ENCODE measurements at regions not wholly inside any gene's neighbourhood (a gene's known extent, or its start where the extent isn't known, plus 50 kb on each side); places are given as distances from the start of the nearest gene placed in this dataset.
"Not testable (repeated sequence)": the region's sequence is repeated elsewhere in the genome, so short reads cannot be mapped to it uniquely, and the experiment has no call there.

- Mint-ChIP-seq H3K36me3 (ENCODE audit: insufficient read depth, unreplicated experiment) (no peaks in the 10 kb centered on the region), H3K27me3 (ENCODE audit: insufficient read depth, unreplicated experiment) (no peaks in the 10 kb centered on the region), H3K27ac (ENCODE audit: unreplicated experiment) (no peak overlapping the region), H3K9me3 (ENCODE audit: unreplicated experiment) (no peaks in the 10 kb centered on the region), H3K4me1 (ENCODE audit: low read depth, unreplicated experiment) (no peaks in the 10 kb centered on the region), H3K4me3 (ENCODE audit: unreplicated experiment) (no peak overlapping the region)
- POLR2A ChIA-PET = no interaction called here
- Histone ChIP-seq H3K27me3 (replicated peaks; ENCODE audit: control insufficient read depth, insufficient read depth, low read length) (no peaks in the 10 kb centered on the region), H3K4me1 (no peaks in the 10 kb centered on the region), H3K36me3 (ENCODE audit: control insufficient read depth, insufficient read depth, low read length) (no peaks in the 10 kb centered on the region), H3K9me3 (no peaks in the 10 kb centered on the region), H3K4me3 (ENCODE audit: low read depth, low read length) (no peak overlapping the region)
- CTCF ChIA-PET = no interaction called here
- intact Hi-C loops (cut with micrococcal nuclease; ENCODE audit: unreplicated experiment) = no loop called here
- no peak for DNase-seq
- no peak for TF ChIP-seq CTCF (IDR thresholded peaks at IDR 0.05; ENCODE audit: insufficient read depth in 1 of 2, low read depth in 1 of 2, low read length in 1 of 2, severe bottlenecking in 1 of 2, unreplicated experiment in 1 of 2)
- no TSS peak for BruUV-seq (replicated peaks)
Observed at GRCh38 chr6:84304881-84305280, 77.4 kb upstream of the CEP162 start.

- H3K27me3 Mint-ChIP-seq (ENCODE audit: insufficient read depth, unreplicated experiment); H3K9me3 ChIP-seq; H3K27me3 ChIP-seq (replicated peaks; ENCODE audit: control insufficient read depth, insufficient read depth, low read length); H3K4me3 ChIP-seq (ENCODE audit: low read depth, low read length); H3K36me3 ChIP-seq (ENCODE audit: control insufficient read depth, insufficient read depth, low read length); DNase-seq; POLR2A ChIA-PET; CTCF ChIA-PET; H3K36me3 Mint-ChIP-seq (ENCODE audit: insufficient read depth, unreplicated experiment); H3K4me3 Mint-ChIP-seq (ENCODE audit: unreplicated experiment); H3K4me1 Mint-ChIP-seq (ENCODE audit: low read depth, unreplicated experiment); H3K4me1 ChIP-seq; H3K27ac Mint-ChIP-seq (ENCODE audit: unreplicated experiment); intact Hi-C loops (cut with micrococcal nuclease; ENCODE audit: unreplicated experiment); BruUV-seq (replicated peaks): not testable (repeated sequence)
- H3K9me3 Mint-ChIP-seq (ENCODE audit: unreplicated experiment) = peaks cover 39% of the 10 kb centered on the region
Observed at GRCh38 chr6:84291033-84291432, 63.6 kb upstream of the CEP162 start.

- H3K4me1 ChIP-seq = no peaks in the 10 kb centered on the region
- ChIA-PET CTCF (interaction anchor here (0.6 kb wide), 2 partner anchors 24 to 285 kb away, joined by 3 to 4 read pairs; no protein-coding TSS in a partner anchor), POLR2A (no interaction called here)
- Mint-ChIP-seq H3K27me3 (ENCODE audit: insufficient read depth, unreplicated experiment) (peaks cover 3% of the 10 kb centered on the region), H3K4me3 (ENCODE audit: unreplicated experiment) (no peak overlapping the region), H3K36me3 (ENCODE audit: insufficient read depth, unreplicated experiment) (no peaks in the 10 kb centered on the region), H3K27ac (ENCODE audit: unreplicated experiment) (no peak overlapping the region), H3K4me1 (ENCODE audit: low read depth, unreplicated experiment) (no peaks in the 10 kb centered on the region), H3K9me3 (ENCODE audit: unreplicated experiment) (no peaks in the 10 kb centered on the region)
- no peaks in the 10 kb centered on the region for H3K36me3 ChIP-seq (ENCODE audit: control insufficient read depth, insufficient read depth, low read length)
- no TSS peak for BruUV-seq (replicated peaks)
- intact Hi-C loops (cut with micrococcal nuclease; ENCODE audit: unreplicated experiment) = loop anchor here (1.0 kb wide), 1 partner anchor 285 kb away; no protein-coding TSS in a partner anchor
- H3K9me3 ChIP-seq = no peaks in the 10 kb centered on the region
- no peaks in the 10 kb centered on the region for H3K27me3 ChIP-seq (replicated peaks; ENCODE audit: control insufficient read depth, insufficient read depth, low read length)
- H3K4me3 ChIP-seq (ENCODE audit: low read depth, low read length) = no peak overlapping the region
- peak; percentile 22 to 51 for TF ChIP-seq CTCF (IDR thresholded peaks at IDR 0.05; ENCODE audit: insufficient read depth in 1 of 2, low read depth in 1 of 2, low read length in 1 of 2, severe bottlenecking in 1 of 2, unreplicated experiment in 1 of 2)
- peak in 1 of 2 experiments; percentile 8 for DNase-seq
Observed at GRCh38 chr6:84284428-84285049, 57.1 kb upstream of the CEP162 start.

All from Caco-2 (cell line).